Keratinocyte (primary cell): ENCODE measurements at regions not wholly inside any gene's neighbourhood (a gene's known extent, or its start where the extent isn't known, plus 50 kb on each side); places are given as distances from the start of the nearest gene placed in this dataset.

ENCODE experiments used
- EZH2 ChIP-seq: IDR thresholded peaks from one replicate; pipeline ENCODE4 v1.6.1; 2012; ENCODE audit warnings: inconsistent platforms, mild to moderate bottlenecking, low read length, moderate library complexity
- TF ChIP-seq, protein P1 (sequence below), 3 experiments: IDR thresholded peaks in 1 of 3; conservative IDR thresholded peaks in 1 of 3; optimal IDR thresholded peaks in 1 of 3; 2 replicates in 2 of 3; 3 replicates in 1 of 3; pipeline versions ENCODE3 to v1.5.1; 2011; ENCODE audit warnings: low read length in 3 of 3, mild to moderate bottlenecking in 3 of 3, moderate library complexity in 2 of 3, control low read depth in 1 of 3, inconsistent platforms in 1 of 3; ENCODE audit not compliant: insufficient read depth in 2 of 3; ENCODE audit errors: extremely low read depth in 1 of 3

DNA sequence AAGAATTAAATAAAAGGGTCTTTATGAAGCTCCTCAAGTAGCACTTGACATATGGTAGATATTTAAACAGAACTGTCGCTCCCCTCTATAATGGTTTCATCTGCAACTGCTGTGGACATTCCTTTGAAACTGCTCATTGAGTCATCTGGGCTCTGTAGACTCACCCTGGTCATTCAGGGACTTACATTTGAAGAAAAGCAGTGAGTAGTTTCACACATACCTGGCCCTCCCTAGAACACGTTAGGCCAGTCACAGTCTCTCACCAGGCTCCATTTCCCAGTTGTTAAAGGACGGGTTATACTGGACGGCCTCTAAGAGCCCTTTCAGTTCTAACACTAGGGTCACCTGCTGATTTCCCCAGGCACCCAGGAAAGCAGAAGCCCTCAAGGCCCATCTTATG is 217.0 kb downstream of the BCL11B start:
- TF ChIP-seq, protein P1, sequence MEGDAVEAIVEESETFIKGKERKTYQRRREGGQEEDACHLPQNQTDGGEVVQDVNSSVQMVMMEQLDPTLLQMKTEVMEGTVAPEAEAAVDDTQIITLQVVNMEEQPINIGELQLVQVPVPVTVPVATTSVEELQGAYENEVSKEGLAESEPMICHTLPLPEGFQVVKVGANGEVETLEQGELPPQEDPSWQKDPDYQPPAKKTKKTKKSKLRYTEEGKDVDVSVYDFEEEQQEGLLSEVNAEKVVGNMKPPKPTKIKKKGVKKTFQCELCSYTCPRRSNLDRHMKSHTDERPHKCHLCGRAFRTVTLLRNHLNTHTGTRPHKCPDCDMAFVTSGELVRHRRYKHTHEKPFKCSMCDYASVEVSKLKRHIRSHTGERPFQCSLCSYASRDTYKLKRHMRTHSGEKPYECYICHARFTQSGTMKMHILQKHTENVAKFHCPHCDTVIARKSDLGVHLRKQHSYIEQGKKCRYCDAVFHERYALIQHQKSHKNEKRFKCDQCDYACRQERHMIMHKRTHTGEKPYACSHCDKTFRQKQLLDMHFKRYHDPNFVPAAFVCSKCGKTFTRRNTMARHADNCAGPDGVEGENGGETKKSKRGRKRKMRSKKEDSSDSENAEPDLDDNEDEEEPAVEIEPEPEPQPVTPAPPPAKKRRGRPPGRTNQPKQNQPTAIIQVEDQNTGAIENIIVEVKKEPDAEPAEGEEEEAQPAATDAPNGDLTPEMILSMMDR (optimal IDR thresholded peaks at IDR 0.05 in 1 of 3, IDR thresholded peaks at IDR 0.05 in 1 of 3, conservative IDR thresholded peaks at IDR 0.05 in 1 of 3; ENCODE audit: extremely low read depth in 1 of 3, insufficient read depth in 2 of 3, low read length in 3 of 3) = no peak
- no peak for TF ChIP-seq EZH2
